ENCODE measurements at regions not wholly inside any gene's neighbourhood (a gene's known extent, or its start where the extent isn't known, plus 50 kb on each side); places are given as distances from the start of the nearest gene placed in this dataset.
"Not testable (repeated sequence)": the region's sequence is repeated elsewhere in the genome, so short reads cannot be mapped to it uniquely, and the experiment has no call there.

GRCh38 chr2:7154656-7155055 is 237.4 kb downstream of the RNF144A start:
- H3K4me3 ChIP-seq = no peak overlapping the region
- in situ Hi-C loops (cut with MboI; ENCODE audit: low sequenced_read_pairs in 4 of 4) = no loop called here
- no peaks in the 10 kb centered on the region for H3K27me3 ChIP-seq
- no peaks in the 10 kb centered on the region for H3K36me3 ChIP-seq
- intact Hi-C loops (cut with DNase I; ENCODE audit: low total_unique reads) = loop anchor here (1.0 kb wide), 1 partner anchor 16 kb away; no protein-coding TSS in a partner anchor
- DNase-seq (no peak), ATAC-seq (no peak)
- H3K4me1 ChIP-seq = no peaks in the 10 kb centered on the region
- TF ChIP-seq POLR2A (IDR thresholded peaks at IDR 0.05) = no peak
- no peak for TF ChIP-seq CTCF (IDR thresholded peaks at IDR 0.05 in 4 of 5, conservative IDR thresholded peaks at IDR 0.05 in 1 of 5)
- H3K27ac ChIP-seq = no peak overlapping the region
- no peaks in the 10 kb centered on the region for H3K9me3 ChIP-seq

- H3K4me3 ChIP-seq = no peak overlapping the region
- no peak for ATAC-seq
- no peak for DNase-seq
Measured at GRCh38 chr2:7161501-7161900, 244.3 kb downstream of the RNF144A start.

GRCh38 chr2:7165736-7166135 is 248.5 kb downstream of the RNF144A start:
- no peak for ATAC-seq
- Histone ChIP-seq H3K27ac (no peak overlapping the region), H3K36me3 (no peaks in the 10 kb centered on the region), H3K9me3 (no peaks in the 10 kb centered on the region), H3K27me3 (no peaks in the 10 kb centered on the region), H3K4me1 (no peaks in the 10 kb centered on the region), H3K4me3 (no peak overlapping the region)
- intact Hi-C loops (cut with DNase I; ENCODE audit: low total_unique reads) (no loop called here), in situ Hi-C loops (cut with MboI; ENCODE audit: low sequenced_read_pairs in 4 of 4) (no loop called here)
- TF ChIP-seq CTCF (IDR thresholded peaks at IDR 0.05 in 4 of 5, conservative IDR thresholded peaks at IDR 0.05 in 1 of 5) = no peak
- no peak for TF ChIP-seq POLR2A (IDR thresholded peaks at IDR 0.05)
- DNase-seq = no peak

More at GRCh38 chr2:7161501-7161900, 244.3 kb downstream of the RNF144A start:
- intact Hi-C loops (cut with DNase I; ENCODE audit: low total_unique reads) (no loop called here), in situ Hi-C loops (cut with MboI; ENCODE audit: low sequenced_read_pairs in 4 of 4) (no loop called here)
- Histone ChIP-seq H3K4me1 (no peaks in the 10 kb centered on the region), H3K27ac (no peak overlapping the region), H3K9me3 (no peaks in the 10 kb centered on the region), H3K27me3 (no peaks in the 10 kb centered on the region), H3K36me3 (no peaks in the 10 kb centered on the region)
- TF ChIP-seq POLR2A (IDR thresholded peaks at IDR 0.05) (no peak), CTCF (IDR thresholded peaks at IDR 0.05 in 4 of 5, conservative IDR thresholded peaks at IDR 0.05 in 1 of 5) (no peak)

- H3K4me1 ChIP-seq = no peaks in the 10 kb centered on the region
- in situ Hi-C loops (cut with MboI; ENCODE audit: low sequenced_read_pairs in 4 of 4) = no loop called here
- H3K9me3 ChIP-seq = no peaks in the 10 kb centered on the region
- intact Hi-C loops (cut with DNase I; ENCODE audit: low total_unique reads) = no loop called here
- H3K36me3 ChIP-seq = no peaks in the 10 kb centered on the region
- no peak for TF ChIP-seq POLR2A (IDR thresholded peaks at IDR 0.05)
- TF ChIP-seq CTCF (IDR thresholded peaks at IDR 0.05 in 4 of 5, conservative IDR thresholded peaks at IDR 0.05 in 1 of 5) = no peak
- no peak overlapping the region for H3K27ac ChIP-seq
- DNase-seq (no peak), ATAC-seq (no peak)
- no peaks in the 10 kb centered on the region for H3K27me3 ChIP-seq
- no peak overlapping the region for H3K4me3 ChIP-seq
Measured at GRCh38 chr2:7167801-7168411, 250.7 kb downstream of the RNF144A start.

GRCh38 chr2:7169593-7169992 is 252.4 kb downstream of the RNF144A start:
- ATAC-seq (no peak), DNase-seq (no peak)
- TF ChIP-seq POLR2A (IDR thresholded peaks at IDR 0.05) (no peak), CTCF (IDR thresholded peaks at IDR 0.05 in 4 of 5, conservative IDR thresholded peaks at IDR 0.05 in 1 of 5) (no peak)
- H3K27me3 ChIP-seq = no peaks in the 10 kb centered on the region
- H3K36me3 ChIP-seq = no peaks in the 10 kb centered on the region
- H3K9me3 ChIP-seq = no peaks in the 10 kb centered on the region
- no peak overlapping the region for H3K27ac ChIP-seq
- in situ Hi-C loops (cut with MboI; ENCODE audit: low sequenced_read_pairs in 4 of 4) (no loop called here), intact Hi-C loops (cut with DNase I; ENCODE audit: low total_unique reads) (no loop called here)
- no peaks in the 10 kb centered on the region for H3K4me1 ChIP-seq
- no peak overlapping the region for H3K4me3 ChIP-seq

- DNase-seq; H3K36me3 ChIP-seq; H3K4me1 ChIP-seq; H3K27me3 ChIP-seq; H3K9me3 ChIP-seq; H3K4me3 ChIP-seq; H3K27ac ChIP-seq; ATAC-seq; intact Hi-C loops (cut with DNase I; ENCODE audit: low total_unique reads); in situ Hi-C loops (cut with MboI; ENCODE audit: low sequenced_read_pairs in 4 of 4): not testable (repeated sequence)
Measured at GRCh38 chr2:7178996-7179395, 261.8 kb downstream of the RNF144A start.
